HL-60 (cell line): ENCODE measurements at regions not wholly inside any gene's neighbourhood (a gene's known extent, or its start where the extent isn't known, plus 50 kb on each side); places are given as distances from the start of the nearest gene placed in this dataset.

Experiments used
- CTCF ChIP-seq: IDR thresholded peaks from one replicate; pipeline ENCODE4 v1.5.1; 2011; ENCODE audit warnings: low read length, control low read depth, inconsistent platforms; ENCODE audit not compliant: insufficient read depth
- GABPA ChIP-seq: IDR thresholded peaks from 2 replicates; pipeline ENCODE4 v1.6.1; 2012; ENCODE audit warnings: low read depth
- POLR2AphosphoS5 ChIP-seq: IDR thresholded peaks from 2 replicates; pipeline ENCODE4 v1.6.1; 2012; ENCODE audit warnings: low read depth
- SPI1 ChIP-seq: IDR thresholded peaks from 2 replicates; pipeline ENCODE4 v1.6.1; 2012; ENCODE audit warnings: low read depth, mild to moderate bottlenecking, borderline replicate concordance

GRCh38 chr13:22749626-22750025, 431.2 kb upstream of the SGCG start:
- TF ChIP-seq POLR2AphosphoS5 (no peak), CTCF (no peak), GABPA (no peak), SPI1 (no peak)
